Stomach (tissue), 4 donors: ENCODE measurements at regions not wholly inside any gene's neighbourhood (a gene's known extent, or its start where the extent isn't known, plus 50 kb on each side); places are given as distances from the start of the nearest gene placed in this dataset.

Experiments
- EP300 ChIP-seq: sonication (generic); formaldehyde crosslinking; IDR thresholded peaks from one replicate; pipeline ENCODE4 v1.6.1; 2017; ENCODE audit warnings: antibody characterized with exemption
- POLR2A ChIP-seq, 4 donors: fragments of 450-650 bp; IDR thresholded peaks; one replicate each; pipeline ENCODE4 v1.6.1; 2016; ENCODE audit warnings: antibody characterized with exemption in 4 of 4, control low read depth in 2 of 4, mild to moderate bottlenecking in 1 of 4, moderate library complexity in 1 of 4
- TF ChIP-seq, protein P1 (sequence below), 7 experiments: fragments of 450-650 bp in 4 of 7; fragments of 200-600 bp in 3 of 7; sonication (generic) in 3 of 7; IDR thresholded peaks; one replicate each; pipeline ENCODE4 v1.5.1; 2016 to 2019; ENCODE audit warnings: antibody characterized with exemption in 7 of 7, control low read depth in 2 of 7, mild to moderate bottlenecking in 1 of 7

DNA sequence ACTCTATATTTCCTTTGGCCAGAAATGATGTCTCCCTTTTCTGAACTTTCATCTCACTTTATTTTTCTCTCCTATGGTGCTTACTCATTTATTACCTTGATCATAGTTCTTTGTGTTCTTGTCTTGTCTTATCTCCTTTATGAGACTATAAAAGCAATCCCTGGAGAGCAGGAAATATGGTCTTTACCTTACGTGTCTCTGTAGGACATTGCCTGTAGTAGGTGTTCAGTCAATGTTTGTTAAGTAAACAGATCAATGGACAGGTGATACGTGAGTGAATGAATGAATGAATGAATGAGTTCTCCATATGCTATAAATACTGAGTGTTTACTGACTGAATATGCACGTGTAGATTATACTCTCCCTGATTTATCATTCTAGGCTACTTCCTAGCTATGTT, 193.7 kb upstream of the HMGA2 start:
- TF ChIP-seq, protein P1, sequence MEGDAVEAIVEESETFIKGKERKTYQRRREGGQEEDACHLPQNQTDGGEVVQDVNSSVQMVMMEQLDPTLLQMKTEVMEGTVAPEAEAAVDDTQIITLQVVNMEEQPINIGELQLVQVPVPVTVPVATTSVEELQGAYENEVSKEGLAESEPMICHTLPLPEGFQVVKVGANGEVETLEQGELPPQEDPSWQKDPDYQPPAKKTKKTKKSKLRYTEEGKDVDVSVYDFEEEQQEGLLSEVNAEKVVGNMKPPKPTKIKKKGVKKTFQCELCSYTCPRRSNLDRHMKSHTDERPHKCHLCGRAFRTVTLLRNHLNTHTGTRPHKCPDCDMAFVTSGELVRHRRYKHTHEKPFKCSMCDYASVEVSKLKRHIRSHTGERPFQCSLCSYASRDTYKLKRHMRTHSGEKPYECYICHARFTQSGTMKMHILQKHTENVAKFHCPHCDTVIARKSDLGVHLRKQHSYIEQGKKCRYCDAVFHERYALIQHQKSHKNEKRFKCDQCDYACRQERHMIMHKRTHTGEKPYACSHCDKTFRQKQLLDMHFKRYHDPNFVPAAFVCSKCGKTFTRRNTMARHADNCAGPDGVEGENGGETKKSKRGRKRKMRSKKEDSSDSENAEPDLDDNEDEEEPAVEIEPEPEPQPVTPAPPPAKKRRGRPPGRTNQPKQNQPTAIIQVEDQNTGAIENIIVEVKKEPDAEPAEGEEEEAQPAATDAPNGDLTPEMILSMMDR (IDR thresholded peaks at IDR 0.05), result no peak
- TF ChIP-seq POLR2A (IDR thresholded peaks at IDR 0.05) (no peak), EP300 (no peak)
